Epithelial cell of esophagus (primary cell): ENCODE measurements at regions not wholly inside any gene's neighbourhood (a gene's known extent, or its start where the extent isn't known, plus 50 kb on each side); places are given as distances from the start of the nearest gene placed in this dataset.
A peak's percentile ranks its signal among the peaks of the same experiment; 100 is the strongest.

Source experiments
- DNase-seq: peaks from one replicate; pipeline ENCODE4 v3.0.0; 2010; ENCODE audit warnings: low read depth
- H3K4me3 ChIP-seq: 2 replicates; pipeline ENCODE4 v1.5.1; 2011; ENCODE audit warnings: mild to moderate bottlenecking, low read length, control low read depth
- CTCF ChIP-seq: IDR thresholded peaks from 2 replicates; pipeline ENCODE4 v1.5.1; 2011; ENCODE audit warnings: low read depth, mild to moderate bottlenecking, low read length, control low read depth, inconsistent platforms; ENCODE audit not compliant: insufficient read depth; ENCODE audit errors: missing control alignments

GRCh38 chr13:105442949-105443699, 1092.3 kb downstream of the EFNB2 start:
- no peak for TF ChIP-seq CTCF
- peak; percentile 99 for DNase-seq

DNA sequence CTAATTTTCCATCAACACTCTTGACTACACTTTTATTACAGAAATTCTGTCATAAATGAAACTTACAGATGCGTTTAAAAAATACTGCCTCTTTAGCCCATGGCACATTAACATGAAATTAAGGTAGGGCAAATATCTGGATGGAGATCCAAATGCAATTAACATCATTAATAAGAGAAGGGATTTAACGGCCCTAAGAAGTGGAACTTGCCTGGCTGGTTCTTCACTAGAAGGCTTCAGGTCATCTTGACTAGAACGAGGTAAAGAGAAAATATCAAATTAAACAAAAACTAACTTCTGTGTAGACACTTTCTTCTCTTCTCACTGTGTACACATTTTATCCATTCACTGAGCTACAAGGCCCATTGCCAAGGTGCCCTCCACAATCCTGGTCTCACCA, 1093.4 kb downstream of the EFNB2 start:
- DNase-seq = peak; percentile 41
- H3K4me3 ChIP-seq = no peak overlapping the region
- TF ChIP-seq CTCF = no peak

More at GRCh38 chr13:105442949-105443699, 1092.3 kb downstream of the EFNB2 start:
- H3K4me3 ChIP-seq = no peak overlapping the region

DNA sequence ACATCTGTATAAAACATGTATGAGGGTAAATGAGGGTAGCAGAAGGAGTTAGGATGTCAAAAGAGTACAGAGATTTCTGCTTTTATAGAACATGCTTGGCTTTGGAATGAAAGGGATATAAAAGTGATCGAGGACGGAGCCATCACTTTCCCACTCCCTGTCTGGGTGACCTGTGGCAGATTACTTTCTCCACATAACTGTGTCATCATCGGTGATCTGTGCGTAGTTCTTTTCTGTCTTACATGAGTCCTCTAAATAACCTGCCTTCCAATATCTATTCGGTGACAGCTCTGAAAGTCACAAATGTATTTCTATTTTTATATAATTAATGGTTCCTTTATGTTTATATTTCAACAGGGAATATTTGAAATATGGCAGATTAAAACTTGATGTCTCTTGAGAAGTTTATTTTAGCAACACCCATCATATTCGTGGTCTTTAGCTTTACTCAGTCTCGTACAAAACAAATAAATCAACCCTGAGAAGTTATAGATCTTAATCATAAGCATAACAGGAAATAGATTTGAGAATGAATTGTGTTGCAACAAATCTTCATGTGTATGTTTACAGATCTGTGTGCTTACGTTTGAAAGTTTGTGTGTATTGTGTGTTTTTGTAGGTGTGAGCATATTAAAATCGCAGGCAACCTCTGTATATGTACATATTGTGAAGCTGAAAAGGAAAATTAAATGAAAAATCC, 1094.3 kb downstream of the EFNB2 start:
- no peak overlapping the region for H3K4me3 ChIP-seq
- DNase-seq = peak; percentile 40
- TF ChIP-seq CTCF = no peak

DNA sequence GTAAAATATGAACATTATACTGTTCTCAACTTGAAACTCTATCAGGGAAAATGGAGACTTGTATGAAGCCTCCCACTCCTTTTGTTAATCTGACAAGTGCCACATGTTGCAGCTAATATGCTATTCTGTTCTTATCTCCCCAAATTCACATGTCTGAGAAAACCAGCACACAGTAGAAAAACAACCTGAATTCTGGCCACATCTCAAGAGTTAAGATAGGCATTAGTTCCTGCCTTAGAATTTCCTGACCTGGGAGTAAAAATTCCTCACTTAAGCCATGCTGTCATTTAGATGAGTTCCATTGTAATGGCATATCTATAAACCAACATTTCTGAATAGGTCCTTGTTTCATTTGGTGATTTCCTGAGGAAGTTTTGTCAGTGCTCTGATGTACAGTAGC, 1098.5 kb downstream of the EFNB2 start:
- H3K4me3 ChIP-seq = no peak overlapping the region
- no peak for DNase-seq
- no peak for TF ChIP-seq CTCF

DNA sequence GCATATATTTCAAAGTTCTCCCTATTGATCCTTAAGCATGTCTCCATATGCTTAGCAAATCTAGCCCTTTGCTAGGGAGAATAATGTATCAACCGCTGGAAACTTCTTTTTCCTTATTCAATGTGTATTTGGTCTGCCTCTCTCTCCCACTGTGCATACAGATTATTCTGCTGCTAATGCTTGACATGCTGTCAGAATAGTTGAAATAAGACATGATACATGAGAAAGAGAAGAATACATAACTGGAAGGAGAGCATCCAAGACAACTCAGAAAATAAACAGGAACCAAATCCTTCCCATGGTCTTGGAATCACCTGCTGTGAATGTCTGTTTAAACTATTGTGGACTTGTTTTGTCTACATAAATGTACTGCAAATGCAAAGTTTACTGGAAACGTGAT, 1103.0 kb downstream of the EFNB2 start:
- H3K4me3 ChIP-seq = no peak overlapping the region
- DNase-seq = no peak
- TF ChIP-seq CTCF = no peak

GRCh38 chr13:105428811-105429210, 1106.7 kb downstream of the EFNB2 start:
- DNase-seq = peak; percentile 15
- H3K4me3 ChIP-seq = no peak overlapping the region
- TF ChIP-seq CTCF = no peak
